GM19239 (cell line): ENCODE measurements at regions not wholly inside any gene's neighbourhood (a gene's known extent, or its start where the extent isn't known, plus 50 kb on each side); places are given as distances from the start of the nearest gene placed in this dataset.
A peak's percentile ranks its signal among the peaks of the same experiment; 100 is the strongest.

Experiments
- DNase-seq: peaks from one replicate; pipeline ENCODE4 v3.0.0; 2011; ENCODE audit warnings: low spot score; ENCODE audit not compliant: insufficient read length
- FAIRE-seq: peaks from 2 replicates; lab custom pipeline; 2011; peaks lifted over from hg19 to GRCh38; lab: Jason Lieb, UNC

DNA sequence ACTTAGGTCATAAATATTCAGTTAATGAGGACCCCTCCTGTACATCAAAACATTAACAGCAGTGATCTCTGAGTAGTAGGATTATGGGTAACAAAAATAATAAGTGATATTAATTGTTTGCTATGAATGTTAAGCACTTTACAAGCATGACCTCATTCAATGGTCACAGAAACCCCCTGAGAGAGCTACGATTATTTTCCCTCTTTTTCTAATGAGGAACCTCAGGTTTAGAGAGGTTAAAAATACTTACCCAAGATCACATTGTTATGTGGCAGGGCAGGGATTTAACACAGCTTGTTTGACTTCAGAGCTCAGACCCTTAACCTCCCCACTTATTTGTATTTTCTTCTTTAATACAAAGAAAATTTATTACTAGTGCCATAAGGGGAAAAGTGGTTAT, 228.2 kb downstream of the TBL1XR1 start:
- DNase-seq (no peak), FAIRE-seq (no peak)

GRCh38 chr3:176968631-176969030, 228.7 kb downstream of the TBL1XR1 start:
- DNase-seq (no peak), FAIRE-seq (no peak)

- no peak for DNase-seq
- no peak for FAIRE-seq
Measured at GRCh38 chr3:176967522-176967921, 229.8 kb downstream of the TBL1XR1 start.

DNA sequence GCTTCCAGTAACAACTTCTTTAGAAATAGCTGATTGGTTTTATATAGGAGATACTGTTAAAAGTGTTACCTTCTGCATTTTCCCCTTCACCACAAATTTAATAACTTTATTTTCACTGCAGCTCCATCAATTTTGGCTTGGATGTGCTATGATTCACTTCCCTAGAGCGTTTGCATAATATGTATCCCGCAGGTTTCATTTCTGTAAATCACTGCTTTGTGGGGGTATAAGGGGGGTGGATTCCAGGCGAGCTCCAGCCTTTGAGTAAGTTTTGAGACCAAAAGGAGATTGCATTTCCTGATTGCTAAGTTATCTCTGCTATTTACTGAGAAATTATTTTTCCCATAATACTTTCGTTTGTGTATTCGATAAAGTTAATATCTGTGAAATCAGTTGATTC, 232.6 kb downstream of the TBL1XR1 start:
- FAIRE-seq (no peak), DNase-seq (no peak)

DNA sequence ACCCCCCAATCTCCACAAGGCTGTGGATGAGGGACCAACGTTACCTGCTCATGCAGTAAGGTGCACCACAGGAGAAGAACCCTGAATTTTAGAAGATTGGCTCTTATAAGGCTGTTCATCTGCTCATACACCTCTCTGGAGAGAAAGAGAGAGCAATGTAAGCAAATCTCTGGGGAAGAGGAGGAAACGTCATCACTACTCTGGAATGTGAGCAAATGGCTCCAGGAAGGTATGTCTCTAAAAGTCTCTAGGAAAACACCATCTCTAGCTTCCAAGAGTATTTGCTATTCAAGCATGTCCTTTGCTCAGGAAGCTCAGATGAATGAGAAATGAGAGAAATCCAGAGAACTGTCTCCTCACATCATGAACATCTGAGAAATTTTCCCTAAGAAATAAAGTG, 235.4 kb downstream of the TBL1XR1 start:
- FAIRE-seq (no peak), DNase-seq (no peak)

GRCh38 chr3:176959867-176960266, 237.4 kb downstream of the TBL1XR1 start:
- DNase-seq (no peak), FAIRE-seq (no peak)

DNA sequence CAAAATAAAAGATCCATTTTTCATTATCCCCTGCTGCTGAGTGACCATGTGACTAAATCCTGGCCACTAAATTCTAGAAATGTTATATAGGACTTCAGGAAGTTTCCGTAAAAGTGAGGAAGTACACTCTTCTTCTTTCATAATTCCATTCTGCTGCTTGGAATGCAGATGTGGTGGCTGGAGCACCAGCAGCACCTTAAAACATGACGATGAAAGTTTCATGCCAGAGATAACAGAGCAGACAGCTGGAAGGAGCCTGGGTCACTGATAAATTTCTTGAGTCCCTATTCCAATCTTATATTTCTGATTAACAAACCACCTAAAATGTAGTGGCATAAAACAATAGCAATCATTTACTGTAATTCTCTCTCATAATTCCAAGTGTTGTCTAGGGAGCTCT, 238.7 kb downstream of the TBL1XR1 start:
- DNase-seq (no peak), FAIRE-seq (no peak)

GRCh38 chr3:176954517-176954916, 242.8 kb downstream of the TBL1XR1 start:
- FAIRE-seq (no peak), DNase-seq (no peak)

- DNase-seq = no peak
- FAIRE-seq = no peak
Measured at GRCh38 chr3:176953106-176954060, 243.9 kb downstream of the TBL1XR1 start.

GRCh38 chr3:176951586-176952292, 245.5 kb downstream of the TBL1XR1 start:
- no peak for FAIRE-seq
- DNase-seq = no peak

DNA sequence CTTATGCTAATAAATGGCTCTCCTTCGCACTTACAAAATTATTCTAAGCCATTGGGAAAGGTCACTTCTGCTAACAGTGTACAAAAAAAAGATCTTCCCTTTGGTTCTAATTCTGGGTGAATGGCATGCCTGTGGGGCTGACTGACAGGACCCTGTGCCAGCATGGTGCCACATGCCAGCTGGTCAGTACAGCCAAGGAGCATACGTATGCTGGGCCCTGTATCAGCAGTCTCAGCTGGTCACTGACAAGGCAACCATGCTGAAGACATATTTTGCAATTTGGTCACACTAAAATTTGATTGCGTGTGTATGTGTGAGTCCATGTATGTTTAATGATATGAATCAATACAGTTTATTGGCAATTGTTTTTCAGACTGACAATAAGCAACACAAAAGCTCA, 246.1 kb downstream of the TBL1XR1 start:
- FAIRE-seq (no peak), DNase-seq (no peak)

- FAIRE-seq (no peak), DNase-seq (no peak)
Measured at GRCh38 chr3:176950743-176951142, 246.5 kb downstream of the TBL1XR1 start.

DNA sequence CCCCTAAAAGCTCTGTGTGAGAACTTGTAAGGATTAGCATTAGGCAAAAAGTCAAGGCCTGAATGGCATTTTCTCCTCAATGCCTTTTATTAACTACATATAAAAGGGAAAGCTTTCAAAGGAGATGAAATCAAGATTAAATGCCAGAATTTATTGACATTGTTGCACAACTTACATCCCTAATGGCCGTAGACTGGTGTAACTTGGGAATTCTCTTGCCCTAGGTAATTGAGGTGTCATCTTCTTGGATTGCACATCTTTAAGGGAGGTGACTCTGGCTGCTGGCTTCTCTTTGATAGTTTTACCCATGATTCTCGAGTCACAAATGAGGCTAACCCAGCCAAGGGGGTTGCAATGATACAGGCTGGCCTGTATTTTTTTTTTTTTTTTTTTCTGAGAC, 249.1 kb downstream of the TBL1XR1 start:
- FAIRE-seq = no peak
- DNase-seq = no peak

DNA sequence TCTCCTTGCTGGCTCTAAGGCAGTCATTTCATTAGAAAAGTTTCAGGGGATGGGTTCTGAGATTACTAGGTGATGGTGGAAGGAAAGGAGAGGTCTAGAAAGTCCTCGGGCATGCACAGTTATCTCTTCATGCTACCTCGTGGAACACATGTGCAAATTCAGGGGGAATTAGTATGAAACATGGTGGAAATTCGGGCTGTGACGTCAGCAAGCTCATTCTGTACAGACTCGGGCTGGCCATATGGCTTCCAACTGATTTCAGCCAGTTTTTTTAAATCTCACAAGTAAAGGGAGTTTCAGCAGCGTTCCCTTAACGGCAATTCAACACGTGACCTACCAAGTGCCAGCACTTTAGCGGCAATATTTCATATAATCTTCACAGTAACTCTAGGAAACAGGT, 251.1 kb downstream of the TBL1XR1 start:
- no peak for DNase-seq
- FAIRE-seq = no peak

DNA sequence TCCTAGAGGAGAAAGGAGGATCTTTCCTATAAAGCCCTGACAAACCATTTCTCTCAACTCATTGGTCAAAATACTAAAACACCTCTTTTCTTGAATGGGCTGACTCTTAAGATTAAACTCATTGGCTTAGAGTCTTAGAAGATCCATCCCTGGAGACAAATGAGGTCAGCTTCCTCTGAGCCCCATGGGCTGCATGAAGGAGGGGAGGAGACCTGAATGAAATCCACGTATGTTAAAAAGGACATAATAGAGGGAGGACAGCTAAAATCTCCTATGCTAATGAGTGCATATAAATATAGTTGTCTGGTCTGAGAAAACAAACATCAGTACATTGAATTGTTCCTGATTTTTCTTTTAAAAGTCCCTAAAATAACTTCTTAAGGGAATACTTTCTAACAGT, 255.0 kb downstream of the TBL1XR1 start:
- DNase-seq = no peak
- no peak for FAIRE-seq

DNA sequence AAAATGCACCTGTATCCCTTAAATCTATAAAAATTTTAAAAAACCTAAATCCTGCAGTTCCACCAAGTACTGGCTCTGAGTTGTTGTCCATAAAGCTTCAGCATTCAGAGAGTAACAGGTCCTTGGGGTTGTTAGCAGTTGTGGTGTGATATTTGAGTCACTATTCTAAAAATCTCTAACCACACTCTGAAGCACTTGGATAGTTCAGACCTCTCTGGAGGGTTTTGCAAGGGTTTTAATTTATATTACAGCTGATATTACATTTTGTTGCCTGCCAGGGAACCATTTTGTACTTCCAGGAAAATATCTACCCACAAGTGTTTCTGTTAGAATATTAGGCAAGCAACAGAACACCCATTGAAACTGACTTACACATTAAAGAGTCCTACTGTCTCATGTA, 255.6 kb downstream of the TBL1XR1 start:
- DNase-seq (no peak), FAIRE-seq (no peak)

DNA sequence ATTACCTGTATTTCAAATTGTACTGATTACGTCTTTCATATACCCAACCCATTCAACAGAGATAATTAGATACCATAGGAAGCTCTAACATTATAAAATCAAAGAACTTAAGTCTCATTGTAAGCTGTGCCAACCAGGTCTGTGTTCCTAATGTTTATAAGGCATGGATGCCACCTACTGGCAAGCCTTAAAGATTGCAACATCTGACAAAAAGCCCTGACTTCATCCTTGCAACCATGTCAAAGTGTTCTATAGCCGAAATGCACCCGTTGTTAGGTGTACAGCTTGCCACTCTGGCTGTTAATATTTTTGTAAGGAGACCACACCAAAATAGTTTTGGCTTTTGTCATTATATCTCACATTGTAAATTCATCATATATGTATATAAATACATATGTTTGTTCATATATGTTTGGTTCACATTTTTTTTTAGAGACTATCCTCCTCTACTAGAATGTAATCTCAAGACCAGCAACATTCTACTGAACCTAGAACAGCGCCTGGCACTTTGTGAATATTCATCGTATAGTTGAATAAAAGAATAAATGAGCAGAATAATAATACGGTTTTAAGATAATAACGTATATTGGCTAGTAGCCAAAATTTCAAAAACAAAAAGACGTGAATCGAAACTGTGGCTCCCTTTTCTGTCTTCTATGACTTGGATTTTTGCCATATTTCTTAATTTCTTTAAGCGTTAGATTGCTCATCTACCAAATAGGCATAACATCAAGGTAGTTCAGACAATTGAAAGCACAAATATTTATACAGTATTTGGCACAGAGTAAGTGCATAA, 258.1 kb downstream of the TBL1XR1 start:
- DNase-seq (peak; percentile 36), FAIRE-seq (peak; percentile 87)

GRCh38 chr3:176937994-176938393, 259.3 kb downstream of the TBL1XR1 start:
- no peak for DNase-seq

GRCh38 chr3:176937541-176937940, 259.7 kb downstream of the TBL1XR1 start:
- DNase-seq = no peak
- no peak for FAIRE-seq

More at GRCh38 chr3:176937994-176938393, 259.3 kb downstream of the TBL1XR1 start:
- no peak for FAIRE-seq

DNA sequence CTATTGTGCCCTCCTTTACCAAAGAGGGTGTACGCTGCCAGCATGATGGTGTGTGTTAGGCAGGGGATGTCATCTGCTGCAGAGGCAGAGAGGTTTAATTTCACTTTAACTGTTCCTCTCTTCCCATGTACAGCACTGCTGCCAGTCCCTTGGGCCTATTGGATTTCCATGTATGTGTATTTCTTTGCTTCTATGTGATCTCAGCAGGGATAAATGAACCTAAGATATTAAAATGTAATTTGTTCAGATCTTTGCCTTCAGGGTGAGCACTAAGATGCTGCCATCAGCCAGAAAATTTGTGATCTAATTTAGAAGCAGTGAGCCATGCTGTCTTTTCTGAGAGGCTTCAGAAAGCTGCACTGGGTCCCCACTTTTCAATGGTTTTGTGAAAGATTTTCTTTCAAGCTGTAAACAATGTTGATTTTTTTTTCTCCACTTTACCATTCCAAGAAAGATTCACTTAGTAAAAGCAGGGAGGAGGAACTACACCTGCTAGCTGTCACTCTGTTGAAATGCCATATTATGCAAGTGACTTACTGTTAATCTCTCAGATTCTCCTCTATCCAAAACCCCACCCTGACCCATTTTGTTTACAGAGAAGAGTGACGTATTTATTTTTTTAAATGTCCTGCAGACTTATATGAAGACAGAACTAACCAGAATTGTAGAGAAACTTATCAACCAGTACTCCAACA, 261.9 kb downstream of the TBL1XR1 start:
- FAIRE-seq (no peak), DNase-seq (no peak)
